ENCODE measurements at regions not wholly inside any gene's neighbourhood (a gene's known extent, or its start where the extent isn't known, plus 50 kb on each side); places are given as distances from the start of the nearest gene placed in this dataset.

GRCh38 chr2:8391584-8391983 lies 290.3 kb upstream of the ID2 start:
- no peak for TF ChIP-seq CTCF (IDR thresholded peaks at IDR 0.05 in 4 of 5, conservative IDR thresholded peaks at IDR 0.05 in 1 of 5)
- TF ChIP-seq POLR2A (IDR thresholded peaks at IDR 0.05), result no peak
